ENCODE measurements at regions not wholly inside any gene's neighbourhood (a gene's known extent, or its start where the extent isn't known, plus 50 kb on each side); places are given as distances from the start of the nearest gene placed in this dataset.

GRCh38 chr4:37073226-37073840 is 171.2 kb upstream of the NWD2 start:
- TF ChIP-seq CTCF (conservative IDR thresholded peaks at IDR 0.05) (no peak), EZH2 (IDR thresholded peaks at IDR 0.05; ENCODE audit: low read depth) (no peak)

Measured in PC-9 (cell line).